GM19035 (cell line): ENCODE measurements at regions not wholly inside any gene's neighbourhood (a gene's known extent, or its start where the extent isn't known, plus 50 kb on each side); places are given as distances from the start of the nearest gene placed in this dataset.
"Not testable (repeated sequence)": the region's sequence is repeated elsewhere in the genome, so short reads cannot be mapped to it uniquely, and the experiment has no call there.

Experiments used
- ATAC-seq: cut with Tn5 transposase; IDR thresholded peaks from one replicate; pipeline ENCODE4 v1.9.1; 2021; ENCODE audit not compliant: unreplicated experiment

DNA sequence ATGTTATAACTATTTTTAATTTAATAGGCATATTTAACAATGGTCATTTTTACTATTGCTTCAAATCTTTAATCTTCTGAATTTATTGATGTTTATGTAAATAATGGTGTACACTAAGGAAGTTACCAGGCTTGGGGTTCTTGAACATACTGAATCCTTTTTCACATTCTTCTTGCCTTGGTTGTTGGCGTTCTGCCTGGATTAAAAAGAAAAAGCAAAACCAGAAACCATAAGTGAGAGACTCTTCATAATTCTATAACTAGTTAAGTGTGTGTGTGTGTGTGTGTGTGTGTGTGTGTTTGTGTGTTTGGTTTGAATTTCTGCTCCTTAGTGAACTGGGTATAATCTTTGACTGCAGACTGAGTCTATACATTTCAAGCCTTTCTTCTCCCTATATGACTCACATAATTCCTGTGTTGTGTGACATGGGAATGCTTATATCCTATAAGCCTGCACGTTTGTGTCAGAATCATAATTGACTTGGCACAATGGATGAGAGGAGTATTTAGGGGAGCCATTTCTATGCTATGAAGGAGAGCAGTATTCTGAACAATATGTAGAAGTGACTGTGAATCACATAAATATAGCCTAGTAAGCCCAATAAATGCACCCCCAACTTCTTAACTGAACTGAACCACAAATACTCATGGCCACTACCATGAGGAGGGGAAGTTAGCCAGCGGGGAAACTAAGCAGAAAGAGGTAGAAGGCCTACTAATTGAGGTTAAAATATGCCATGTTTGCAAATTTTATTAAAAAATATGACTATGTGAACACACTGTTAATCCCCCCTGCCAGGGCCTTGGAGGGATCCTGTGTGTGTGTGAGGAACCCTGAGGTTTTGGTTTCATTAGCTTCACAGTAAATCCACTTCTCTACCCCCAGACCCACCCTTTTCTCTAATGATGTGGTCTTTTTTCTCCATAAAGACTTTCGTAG lies 425.5 kb downstream of the BCKDHB start:
- ATAC-seq, result no peak

DNA sequence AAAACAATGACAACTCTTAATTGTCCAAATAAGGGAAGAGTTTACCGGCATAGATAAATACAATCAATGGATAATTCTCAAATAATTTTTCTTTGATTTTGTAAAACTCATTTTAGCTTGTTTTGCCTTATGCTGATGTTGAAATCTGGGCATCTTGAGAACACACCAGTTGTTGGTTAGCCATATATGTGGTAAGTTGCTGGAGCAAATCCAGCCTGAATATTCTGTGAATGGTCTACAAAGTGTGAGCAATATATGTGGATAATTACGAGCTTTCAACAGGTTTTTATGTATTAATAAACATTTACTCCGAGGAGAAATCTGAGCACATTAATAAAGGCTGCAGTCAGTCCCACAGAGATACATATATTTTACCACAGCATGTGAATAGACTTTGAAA lies 423.6 kb downstream of the BCKDHB start:
- ATAC-seq, result no peak

DNA sequence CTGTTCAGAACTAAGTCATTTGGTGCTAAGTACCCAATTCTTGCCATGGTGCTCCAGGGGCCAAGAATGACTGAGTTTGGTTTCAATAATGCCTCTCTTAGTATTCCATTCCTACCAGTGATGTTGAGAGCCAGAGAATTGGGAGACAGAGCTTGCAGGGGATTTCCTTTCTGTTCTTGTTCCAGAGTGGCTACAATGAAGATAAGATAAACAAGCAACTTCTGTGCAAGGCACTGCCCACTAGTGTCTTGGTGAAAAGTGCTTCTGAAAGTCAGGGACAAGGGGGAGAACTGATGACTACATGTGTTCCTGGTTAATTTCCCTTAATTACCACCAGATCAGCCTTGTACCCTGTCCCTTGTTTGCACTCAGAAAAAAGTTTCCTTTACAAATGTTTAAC lies 421.6 kb downstream of the BCKDHB start:
- ATAC-seq, result no peak

DNA sequence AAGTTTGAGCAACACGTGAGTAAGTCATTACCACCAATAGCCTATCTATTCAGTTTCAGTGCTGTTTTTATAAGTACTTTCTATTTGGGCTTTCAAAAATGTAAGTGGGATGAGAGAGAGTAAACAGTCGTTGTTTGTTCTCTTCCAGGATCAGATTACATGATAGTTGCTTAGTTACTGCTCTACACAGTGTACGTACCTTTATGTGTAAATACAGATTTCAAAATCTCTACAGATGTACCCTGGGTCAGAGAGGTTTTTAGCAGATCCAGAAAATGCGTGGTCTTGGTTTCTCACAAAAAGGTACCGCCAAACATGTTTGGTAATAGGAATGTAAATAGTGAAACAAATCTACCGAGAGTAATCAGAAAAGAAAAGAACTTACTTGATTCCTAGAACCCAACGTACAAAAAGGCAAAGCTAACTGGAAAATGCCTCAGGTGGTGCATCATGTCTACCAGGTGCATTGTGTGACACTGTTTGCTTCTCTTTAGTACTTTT lies 421.1 kb downstream of the BCKDHB start:
- no peak for ATAC-seq

DNA sequence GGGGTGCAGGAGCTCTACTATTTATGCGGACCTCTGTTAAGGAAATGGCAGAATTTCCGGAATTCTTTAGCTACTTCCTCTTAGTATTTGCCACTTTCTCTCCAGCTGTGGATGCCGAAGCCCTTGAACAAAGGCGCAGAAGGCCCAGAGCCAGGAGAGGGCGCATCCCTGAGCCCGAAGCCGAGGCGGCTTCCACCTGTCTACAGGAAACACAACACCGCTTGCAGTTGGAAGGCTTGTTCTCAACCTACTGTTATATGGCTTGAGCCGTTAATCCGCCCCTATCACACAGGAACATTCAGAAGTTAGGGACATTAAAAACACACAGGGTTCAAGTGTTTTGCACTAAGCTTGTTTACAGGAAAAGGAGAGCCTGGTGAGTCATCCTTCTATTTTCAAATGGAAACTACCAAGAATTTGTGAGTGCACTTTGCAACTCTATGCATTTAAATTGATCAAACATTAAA lies 417.1 kb downstream of the BCKDHB start:
- ATAC-seq, result no peak

DNA sequence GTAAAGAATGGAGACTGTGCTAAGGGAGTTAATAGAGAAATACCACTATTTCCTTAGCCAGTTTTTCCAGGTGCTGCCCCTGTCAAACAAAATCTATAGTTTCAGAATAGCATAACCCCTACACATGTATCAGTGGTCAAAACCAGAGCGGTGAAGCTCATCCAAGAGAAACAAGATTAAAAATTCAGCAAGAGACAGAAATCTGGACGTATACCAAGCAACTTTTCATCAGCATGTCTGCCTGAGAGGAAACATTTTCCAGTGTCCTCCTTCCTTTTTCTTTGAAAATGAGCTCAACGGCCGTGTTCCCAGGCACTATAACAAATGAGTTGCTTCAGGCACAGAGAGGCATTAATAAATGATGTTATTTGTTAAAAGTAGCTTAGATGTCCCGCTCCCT lies 416.5 kb downstream of the BCKDHB start:
- no peak for ATAC-seq

DNA sequence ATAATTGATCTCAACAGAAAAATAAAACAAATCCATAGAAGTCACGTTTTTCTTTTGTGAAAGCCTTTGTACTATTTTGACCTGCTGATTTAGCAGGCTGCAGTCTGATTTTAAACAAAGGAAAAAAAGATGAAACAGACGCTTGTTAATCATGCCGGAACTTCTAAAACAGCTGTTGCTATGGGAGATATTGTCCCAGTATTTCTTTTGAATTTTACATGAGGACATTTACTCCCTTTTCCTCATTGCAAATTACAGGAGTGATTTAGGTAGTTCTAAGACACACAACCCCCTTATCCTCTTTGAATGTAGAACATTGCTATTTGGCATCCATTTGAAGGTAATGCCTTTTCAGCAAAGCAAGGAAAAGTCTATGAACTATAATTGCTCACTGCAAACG lies 416.1 kb downstream of the BCKDHB start:
- ATAC-seq, result no peak

DNA sequence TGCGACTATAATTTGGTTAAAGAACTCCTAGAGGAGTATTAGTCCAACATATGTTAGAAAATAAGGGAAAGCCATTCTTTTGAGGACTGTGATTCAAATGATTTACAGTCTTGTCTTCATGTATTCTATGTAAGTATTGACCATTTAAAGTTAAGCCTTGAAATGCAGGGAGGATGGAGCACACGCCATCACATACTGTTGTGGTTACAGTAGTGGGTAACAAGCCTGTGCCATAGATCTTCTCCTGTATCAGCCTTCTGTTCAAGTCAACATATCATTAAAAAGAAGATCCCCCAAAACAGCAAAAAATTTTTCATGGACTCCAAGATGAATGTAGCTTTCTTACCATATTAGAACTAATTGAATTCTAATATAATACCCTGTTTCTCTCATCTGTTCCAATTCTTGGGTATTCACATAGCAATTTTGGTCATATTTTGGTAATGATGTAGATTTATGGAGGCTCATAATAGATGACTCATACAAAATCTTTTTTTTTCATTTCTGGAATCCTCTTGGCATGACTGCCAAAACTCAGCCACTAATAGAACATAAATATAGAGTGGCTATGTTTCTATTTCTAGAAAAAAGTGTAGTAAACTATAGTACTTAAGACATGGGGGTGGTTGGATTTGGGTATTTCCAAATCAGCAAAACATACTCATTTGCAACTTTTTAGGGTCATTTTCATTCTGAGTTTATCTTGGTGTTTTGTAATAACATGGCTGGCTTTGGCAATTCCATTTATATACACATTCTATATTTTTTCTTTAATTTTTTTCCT lies 413.5 kb downstream of the BCKDHB start:
- no peak for ATAC-seq

DNA sequence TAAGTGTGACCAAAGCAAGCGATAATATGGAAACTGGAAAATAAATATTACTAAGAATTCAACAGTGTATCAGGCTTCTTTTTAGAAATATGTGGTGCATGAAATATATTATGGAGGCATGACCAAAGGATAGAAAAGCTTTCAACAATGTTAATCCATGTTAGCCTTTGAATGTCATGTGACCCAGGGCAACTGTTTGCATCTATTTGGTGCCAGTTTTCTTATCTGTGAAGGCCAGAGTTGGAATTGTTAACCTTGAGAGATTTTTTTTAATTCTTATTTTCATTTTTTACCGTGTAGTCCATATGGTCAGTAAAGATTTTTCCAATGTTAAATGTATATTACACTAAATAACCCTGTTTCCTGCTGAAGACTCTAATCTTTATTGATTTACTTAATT lies 411.1 kb downstream of the BCKDHB start:
- no peak for ATAC-seq

DNA sequence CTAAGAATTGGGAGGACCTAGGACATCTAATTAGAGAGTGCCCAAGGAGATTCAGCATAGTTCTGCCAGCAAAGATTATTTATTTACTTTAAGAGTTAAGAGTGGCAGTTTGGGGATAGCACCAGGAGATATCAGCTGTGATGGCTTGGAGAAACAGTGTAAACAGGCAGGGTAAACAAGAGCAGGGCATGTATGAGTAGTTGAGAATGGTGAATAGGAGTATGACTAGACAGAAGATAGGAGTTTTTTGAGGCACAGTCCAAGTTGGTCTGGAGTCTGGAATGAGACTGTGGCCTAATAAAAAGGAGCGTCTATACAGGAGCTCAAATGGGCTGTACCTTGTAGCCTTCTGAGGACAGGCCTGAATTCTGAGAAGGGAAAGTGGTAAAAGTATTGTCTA lies 404.1 kb downstream of the BCKDHB start:
- ATAC-seq, result not testable (repeated sequence)

DNA sequence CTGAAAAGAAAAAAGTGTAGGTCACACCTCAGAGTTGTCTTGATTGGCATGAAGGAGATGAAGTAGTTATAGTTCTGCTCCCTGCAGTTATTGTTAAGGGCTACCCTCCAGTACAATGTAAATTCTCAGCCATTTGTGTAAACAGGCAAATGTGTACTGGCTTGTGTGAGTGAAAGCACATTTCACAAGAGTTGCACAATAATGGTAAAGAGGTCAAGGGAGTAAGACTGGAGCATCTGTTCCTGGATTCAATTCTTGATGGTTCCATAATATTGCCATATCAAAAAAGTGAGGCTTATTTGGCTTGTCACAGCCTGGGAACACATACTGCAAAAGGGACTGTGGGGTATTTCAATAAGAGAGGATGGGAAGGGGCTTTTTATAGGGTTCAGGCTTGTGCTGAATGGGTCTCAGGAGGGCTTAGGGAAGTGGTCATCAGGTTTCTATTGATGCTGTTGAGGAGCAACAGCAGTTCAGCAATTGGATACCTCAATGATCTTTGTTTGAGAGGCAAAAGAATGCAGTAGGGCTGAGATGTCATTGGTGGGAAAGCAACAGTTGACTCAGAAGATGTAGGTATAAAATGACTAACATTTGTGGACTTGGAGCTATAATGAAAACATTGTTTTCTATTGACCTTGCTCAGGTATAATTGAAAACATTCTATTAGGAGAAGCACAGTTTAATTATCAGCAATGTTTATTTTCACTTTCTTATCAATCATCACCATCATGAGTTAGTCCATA lies 402.6 kb downstream of the BCKDHB start:
- no peak for ATAC-seq

DNA sequence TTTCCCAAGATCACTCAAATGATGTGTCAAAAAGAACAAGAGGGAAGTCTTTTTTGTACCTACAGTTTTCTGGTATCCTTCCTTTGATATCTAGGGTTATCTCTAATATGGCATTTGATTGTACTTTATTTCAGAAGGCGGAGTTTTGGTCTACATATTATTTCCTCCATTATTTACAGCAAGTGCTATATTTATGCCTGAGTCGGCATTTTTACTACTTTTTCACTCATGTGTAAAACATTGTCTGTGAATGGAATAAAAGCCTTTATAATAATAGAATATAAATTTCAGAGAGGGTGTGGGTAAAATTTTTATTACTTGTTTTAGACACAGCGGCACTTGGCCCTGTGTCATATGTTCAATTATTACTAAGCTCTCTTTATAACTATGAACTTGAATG lies 398.4 kb downstream of the BCKDHB start:
- ATAC-seq, result no peak

DNA sequence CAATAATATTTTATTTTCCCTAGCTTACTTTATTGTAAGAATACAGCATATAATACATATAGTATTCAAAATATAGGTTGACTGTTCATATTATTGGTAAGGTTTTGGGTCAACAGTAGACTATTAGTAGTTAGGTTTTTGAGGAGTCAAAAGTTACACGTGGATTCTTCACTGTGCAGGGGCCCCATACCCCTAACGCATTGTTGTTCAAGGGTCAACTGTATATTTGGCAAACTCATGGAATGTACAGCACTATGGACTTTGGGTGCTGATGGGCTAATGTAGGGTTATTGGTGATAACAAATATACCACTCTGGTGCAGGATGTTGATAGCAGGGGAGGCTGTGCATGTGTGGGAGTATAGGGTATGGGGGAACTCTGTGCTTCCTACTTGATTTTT lies 397.2 kb downstream of the BCKDHB start:
- no peak for ATAC-seq

DNA sequence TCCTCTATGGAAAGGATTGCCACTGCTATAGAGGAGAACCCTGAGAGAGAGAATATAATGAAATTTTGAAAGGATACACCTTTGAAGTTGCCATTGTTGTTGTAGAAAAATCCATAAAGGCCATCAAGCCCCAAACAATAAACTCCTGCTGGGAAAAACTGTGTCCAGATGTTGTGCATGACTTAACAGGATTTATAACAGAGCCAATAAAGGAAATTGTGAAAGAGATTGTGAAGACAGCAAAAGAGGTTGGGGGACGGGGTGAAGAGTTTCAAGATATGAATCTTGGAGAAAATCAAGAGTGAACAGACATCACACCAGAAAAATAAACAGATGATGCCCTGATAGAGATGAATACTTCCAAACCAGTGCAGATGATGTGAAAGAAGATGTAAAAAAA lies 396.4 kb downstream of the BCKDHB start:
- ATAC-seq, result no peak

DNA sequence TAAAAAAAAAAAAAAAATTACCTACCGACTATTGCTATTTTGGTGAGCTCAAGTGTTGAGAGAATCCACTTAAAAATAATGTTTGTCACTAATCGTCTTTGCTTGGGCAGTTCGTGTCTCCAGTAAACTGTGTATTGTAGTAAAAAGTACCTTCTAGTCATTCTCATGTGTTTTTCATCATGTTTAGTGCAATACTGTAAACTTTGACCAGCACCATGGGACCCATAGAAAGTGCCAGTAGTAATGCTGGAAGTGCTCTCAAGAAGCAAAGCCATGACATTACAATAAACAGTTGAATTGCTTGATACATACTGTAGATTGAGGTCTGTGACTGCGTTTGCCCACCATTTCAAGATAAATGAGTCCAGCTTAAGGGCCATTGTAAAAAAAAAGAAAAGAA lies 395.2 kb downstream of the BCKDHB start:
- no peak for ATAC-seq

DNA sequence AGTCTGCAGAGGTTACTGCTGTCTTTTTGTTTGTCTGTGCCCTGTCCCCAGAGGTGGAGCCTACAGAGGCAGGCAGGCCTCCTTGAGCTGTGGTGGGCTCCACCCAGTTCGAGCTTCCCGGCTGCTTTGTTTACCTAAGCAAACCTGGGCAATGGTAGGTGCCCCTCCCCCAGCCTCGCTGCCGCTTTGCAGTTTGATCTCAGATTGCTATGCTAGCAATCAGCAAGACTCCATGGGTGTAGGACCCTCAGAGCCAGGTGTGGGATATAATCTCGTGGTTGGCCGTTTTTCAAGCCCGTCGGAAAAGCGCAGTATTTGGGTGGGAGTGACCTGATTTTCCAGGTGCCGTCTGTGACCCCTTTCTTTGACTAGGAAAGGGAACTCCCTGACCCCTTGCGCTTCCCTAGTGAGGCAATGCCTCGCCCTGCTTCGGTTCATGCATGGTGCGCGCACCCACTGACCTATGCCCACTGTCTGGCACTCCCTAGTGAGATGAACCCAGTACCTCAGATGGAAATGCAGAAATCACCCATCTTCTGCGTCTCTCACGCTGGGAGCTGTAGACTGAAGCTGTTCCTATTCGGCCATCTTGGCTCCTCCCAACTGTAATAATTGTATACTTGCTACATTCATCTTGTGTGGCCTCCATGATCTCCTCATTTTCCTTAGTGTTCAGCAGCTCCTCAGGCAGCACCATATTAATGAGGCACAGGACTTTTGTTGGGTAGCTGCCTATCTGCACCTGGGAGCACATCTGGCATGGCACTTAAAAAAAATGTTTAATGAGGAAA lies 391.4 kb downstream of the BCKDHB start:
- ATAC-seq, result not testable (repeated sequence)

DNA sequence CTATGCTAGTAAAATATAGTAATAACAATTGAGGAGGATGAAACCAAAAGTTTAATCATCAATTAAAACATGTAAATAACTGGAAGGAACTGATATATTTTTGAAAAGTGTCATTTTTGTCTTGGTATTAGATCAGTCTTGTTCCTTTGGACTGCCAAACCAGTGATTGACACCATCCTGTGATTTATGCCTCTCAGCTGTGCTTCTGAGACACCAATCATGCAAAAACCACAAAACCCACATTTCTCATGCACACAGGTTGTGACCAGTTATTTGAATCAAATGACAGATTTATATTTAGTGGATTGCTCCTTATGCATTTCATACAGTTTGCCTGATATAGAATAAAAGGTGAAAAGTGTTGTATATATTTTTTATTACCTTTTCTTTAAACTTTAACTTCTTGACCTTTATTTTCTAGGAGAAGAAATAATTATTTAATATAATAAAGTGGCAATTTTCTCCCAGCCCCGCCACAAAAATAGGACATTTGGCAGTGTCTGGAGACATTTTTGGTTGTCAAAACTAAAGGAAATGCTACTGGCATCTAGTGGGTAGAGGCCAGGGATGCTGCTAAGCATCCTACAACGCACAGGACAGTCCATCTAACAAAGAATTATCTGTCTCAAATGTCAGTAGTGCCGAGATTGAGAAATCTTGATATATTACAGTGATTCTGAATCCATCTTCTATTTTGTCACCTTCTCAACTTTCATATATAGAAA lies 383.6 kb downstream of the BCKDHB start:
- no peak for ATAC-seq

DNA sequence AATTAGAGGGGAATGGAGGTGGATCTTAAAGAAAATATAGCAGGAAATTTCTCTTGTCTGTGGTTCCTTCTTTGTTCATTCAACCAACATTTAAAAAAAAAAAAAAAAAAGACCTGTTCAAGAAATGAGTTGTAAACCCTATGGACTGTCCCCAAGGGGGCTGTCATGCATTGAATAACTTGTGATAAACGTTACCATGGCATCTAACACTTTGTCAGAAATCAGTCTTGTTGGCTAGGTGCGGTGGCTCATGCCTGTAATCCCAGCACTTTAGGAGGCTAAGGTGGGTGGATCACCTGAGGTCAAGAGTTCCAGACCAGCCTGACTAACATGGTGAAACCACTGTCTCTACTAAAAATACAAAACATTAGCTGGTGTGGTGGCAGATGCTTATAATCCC lies 381.7 kb downstream of the BCKDHB start:
- ATAC-seq, result no peak

DNA sequence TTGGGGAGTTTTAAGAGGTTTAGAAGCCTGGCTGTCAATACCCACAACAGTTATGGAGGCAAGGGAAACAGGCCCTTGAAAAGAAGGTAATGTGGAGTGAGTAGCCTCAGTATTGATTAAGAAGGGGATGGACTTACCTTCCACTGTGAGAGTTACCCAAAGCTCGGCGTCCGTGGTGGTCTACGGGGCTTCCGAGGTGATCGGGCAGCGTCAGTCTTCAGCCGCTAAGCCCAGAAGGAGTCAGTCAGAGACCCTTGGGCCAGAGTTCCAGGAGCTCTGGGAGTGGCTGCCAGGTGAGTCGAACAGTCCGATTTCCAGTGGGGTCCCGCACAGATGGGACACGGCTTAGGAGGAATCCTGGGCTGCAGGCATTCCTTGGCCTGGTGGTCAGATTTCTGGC lies 379.0 kb downstream of the BCKDHB start:
- not testable (repeated sequence) for ATAC-seq

DNA sequence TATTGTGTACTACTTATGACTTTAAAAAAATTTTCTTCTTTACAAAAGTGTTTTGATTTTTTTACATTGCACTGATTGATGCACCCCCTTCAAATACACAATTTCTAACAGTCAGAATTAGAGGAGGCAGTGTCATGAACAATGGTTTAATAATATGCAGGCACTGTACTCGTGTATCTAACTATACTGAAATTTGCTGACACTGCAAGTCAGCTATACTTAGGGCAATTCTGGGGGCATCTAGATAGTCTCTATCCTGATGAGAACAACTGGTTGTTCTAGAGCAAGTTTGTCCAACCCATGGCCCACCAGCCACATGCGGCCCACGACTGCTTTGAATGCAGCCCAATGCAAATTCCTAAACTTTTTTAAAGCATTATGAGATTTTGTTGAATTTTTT lies 375.6 kb downstream of the BCKDHB start:
- ATAC-seq, result no peak
